HG03196 (cell line): ENCODE measurements at regions not wholly inside any gene's neighbourhood (a gene's known extent, or its start where the extent isn't known, plus 50 kb on each side); places are given as distances from the start of the nearest gene placed in this dataset.
"Not testable (repeated sequence)": the region's sequence is repeated elsewhere in the genome, so short reads cannot be mapped to it uniquely, and the experiment has no call there.

Experiments
- ATAC-seq: cut with Tn5 transposase; IDR thresholded peaks from one replicate; pipeline ENCODE4 v1.9.1; 2021; ENCODE audit not compliant: unreplicated experiment

GRCh38 chr12:42886160-42886559, 296.6 kb upstream of the PRICKLE1 start:
- no peak for ATAC-seq

- ATAC-seq: no peak
Observed at GRCh38 chr12:42885677-42886076, 296.1 kb upstream of the PRICKLE1 start.

- ATAC-seq: no peak
Observed at GRCh38 chr12:42884116-42884515, 294.6 kb upstream of the PRICKLE1 start.

- no peak for ATAC-seq
Observed at GRCh38 chr12:42873401-42873800, 283.9 kb upstream of the PRICKLE1 start.

GRCh38 chr12:42871816-42872215, 282.3 kb upstream of the PRICKLE1 start:
- ATAC-seq: no peak

- no peak for ATAC-seq
Observed at GRCh38 chr12:42868291-42868690, 278.7 kb upstream of the PRICKLE1 start.

GRCh38 chr12:42865282-42865681, 275.7 kb upstream of the PRICKLE1 start:
- ATAC-seq: no peak

- ATAC-seq: no peak
Observed at GRCh38 chr12:42862055-42862454, 272.5 kb upstream of the PRICKLE1 start.

GRCh38 chr12:42860331-42860730, 270.8 kb upstream of the PRICKLE1 start:
- not testable (repeated sequence) for ATAC-seq

- ATAC-seq: no peak
Observed at GRCh38 chr12:42859612-42860011, 270.1 kb upstream of the PRICKLE1 start.

GRCh38 chr12:42857106-42857505, 267.6 kb upstream of the PRICKLE1 start:
- no peak for ATAC-seq

- ATAC-seq: no peak
Observed at GRCh38 chr12:42855362-42855950, 265.9 kb upstream of the PRICKLE1 start.

- no peak for ATAC-seq
Observed at GRCh38 chr12:42854826-42855225, 265.3 kb upstream of the PRICKLE1 start.

- no peak for ATAC-seq
Observed at GRCh38 chr12:42854208-42854607, 264.7 kb upstream of the PRICKLE1 start.

- no peak for ATAC-seq
Observed at GRCh38 chr12:42853370-42854140, 264.0 kb upstream of the PRICKLE1 start.

GRCh38 chr12:42846782-42847181, 257.2 kb upstream of the PRICKLE1 start:
- no peak for ATAC-seq

GRCh38 chr12:42834062-42834461, 244.5 kb upstream of the PRICKLE1 start:
- no peak for ATAC-seq

- ATAC-seq: no peak
Observed at GRCh38 chr12:42828836-42829235, 239.3 kb upstream of the PRICKLE1 start.

GRCh38 chr12:42824327-42824726, 234.8 kb upstream of the PRICKLE1 start:
- no peak for ATAC-seq

GRCh38 chr12:42823679-42824078, 234.1 kb upstream of the PRICKLE1 start:
- ATAC-seq: no peak

GRCh38 chr12:42819846-42820245, 230.3 kb upstream of the PRICKLE1 start:
- ATAC-seq: no peak

- ATAC-seq: no peak
Observed at GRCh38 chr12:42815068-42815467, 225.5 kb upstream of the PRICKLE1 start.

- ATAC-seq: no peak
Observed at GRCh38 chr12:42812871-42813270, 223.3 kb upstream of the PRICKLE1 start.
